Thymus (tissue), 11 donors: ENCODE measurements at regions not wholly inside any gene's neighbourhood (a gene's known extent, or its start where the extent isn't known, plus 50 kb on each side); places are given as distances from the start of the nearest gene placed in this dataset.
"Not testable (repeated sequence)": the region's sequence is repeated elsewhere in the genome, so short reads cannot be mapped to it uniquely, and the experiment has no call there.

ENCODE experiments used
- DNase-seq, 9 donors: peaks; one replicate each; pipeline ENCODE4 v3.0.0-alpha.2; 2013; ENCODE audit warnings: low spot score in 9 of 9, low read depth in 6 of 9, missing footprints in 1 of 9
- H3K27ac ChIP-seq, 2 donors: one replicate each; pipeline ENCODE4 v1.5.1; 2013; ENCODE audit warnings: control low read depth in 1 of 2, low read depth in 1 of 2, low read length in 1 of 2, mild to moderate bottlenecking in 1 of 2, moderate library complexity in 1 of 2
- H3K27me3 ChIP-seq, 2 donors: one replicate each; pipeline ENCODE4 v1.5.1; 2013; ENCODE audit warnings: low read length in 1 of 2; ENCODE audit not compliant: control insufficient read depth in 2 of 2, insufficient read depth in 1 of 2
- H3K36me3 ChIP-seq, 2 donors: one replicate each; pipeline ENCODE4 v1.5.1; 2013; ENCODE audit warnings: low read length in 1 of 2, mild to moderate bottlenecking in 1 of 2, moderate library complexity in 1 of 2; ENCODE audit not compliant: control insufficient read depth in 2 of 2, insufficient read depth in 2 of 2
- H3K4me1 ChIP-seq, 2 donors: one replicate each; pipeline ENCODE4 v1.5.1; 2013; ENCODE audit warnings: low read length in 2 of 2; ENCODE audit not compliant: control insufficient read depth in 2 of 2, insufficient read depth in 2 of 2
- H3K4me3 ChIP-seq, 2 donors: one replicate each; pipeline ENCODE4 v1.5.1; 2013; ENCODE audit warnings: low read length in 2 of 2, control low read depth in 1 of 2, mild to moderate bottlenecking in 1 of 2
- H3K9me3 ChIP-seq, 2 donors: one replicate each; pipeline ENCODE4 v1.5.1; 2013; ENCODE audit warnings: low read length in 1 of 2, mild to moderate bottlenecking in 1 of 2; ENCODE audit not compliant: control insufficient read depth in 2 of 2, insufficient read depth in 1 of 2
- WGBS: extraction: QIAGEN DNeasy Blood & Tissue Kit; methylation state at CpG from one replicate; pipeline ENCODE4 v1.1.7; 2013; 5-methylcytosine and 5-hydroxymethylcytosine counted together
- donor health status: healthy.

DNA sequence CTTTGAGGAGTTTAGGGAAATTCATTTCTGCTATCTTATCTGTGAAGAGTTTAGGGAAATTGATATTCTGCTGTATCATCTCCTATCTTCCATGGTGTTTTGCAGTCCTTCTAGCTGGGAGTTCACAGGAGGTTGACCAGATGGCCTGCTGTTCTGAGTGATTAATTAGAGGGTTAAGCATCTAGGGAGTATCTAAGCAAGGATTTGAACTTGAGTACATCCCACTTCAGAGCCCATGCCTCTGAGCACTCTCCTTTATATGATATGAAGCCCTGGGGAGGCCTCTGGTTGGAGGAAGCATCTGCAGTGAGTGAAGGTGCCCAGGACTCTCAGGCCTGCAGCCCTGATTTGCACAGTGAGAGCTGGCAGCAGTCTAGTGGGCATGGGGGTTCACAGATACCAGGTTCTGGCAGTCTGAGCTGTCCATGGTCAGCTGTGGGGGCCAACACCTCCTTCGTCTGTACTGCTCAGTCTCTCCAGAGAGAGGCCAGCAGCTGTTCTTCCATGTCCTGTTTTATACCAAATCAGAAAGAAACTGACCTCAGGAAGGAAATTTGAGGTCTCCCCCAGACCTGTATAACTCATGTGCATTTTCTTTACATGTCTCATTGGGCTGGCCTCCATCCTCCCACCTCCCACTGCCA, 156.9 kb downstream of the PLCE1 start:
- no peaks in the 10 kb centered on the region for H3K4me1 ChIP-seq
- 75% methylated on average over 1 of the region's 1 CpG for WGBS
- H3K4me3 ChIP-seq, result no peak overlapping the region
- no peak for DNase-seq
- H3K27ac ChIP-seq, result no peak overlapping the region
- H3K27me3 ChIP-seq, result no peaks in the 10 kb centered on the region
- no peaks in the 10 kb centered on the region for H3K36me3 ChIP-seq
- H3K9me3 ChIP-seq, result no peaks in the 10 kb centered on the region

DNA sequence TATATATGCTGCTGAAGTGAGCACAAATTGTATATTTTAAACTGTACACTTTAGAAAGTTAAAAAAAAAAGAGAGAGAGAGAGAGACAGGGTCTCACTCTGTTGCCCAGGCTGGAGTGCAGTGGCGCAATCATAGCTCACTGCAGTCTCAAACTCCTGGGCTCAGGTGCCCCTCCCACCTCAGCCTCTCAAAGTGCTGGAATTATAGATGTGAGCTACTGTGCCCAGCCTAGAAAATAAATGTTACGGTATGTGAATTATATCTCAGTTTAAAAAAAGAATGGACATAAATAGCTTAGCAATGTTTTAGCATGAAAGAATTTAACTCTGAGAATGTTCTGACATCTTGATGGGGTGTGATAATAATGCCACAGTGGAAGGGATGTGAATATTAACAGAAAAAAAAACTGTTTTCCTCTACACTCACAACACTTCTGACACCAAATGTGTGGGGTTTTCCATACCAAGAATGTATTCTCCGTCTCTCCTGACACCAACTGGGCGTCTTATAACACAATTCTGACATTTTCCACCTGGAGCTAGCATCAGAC, 162.1 kb downstream of the PLCE1 start:
- no peaks in the 10 kb centered on the region for H3K4me1 ChIP-seq
- DNase-seq, result no peak
- H3K36me3 ChIP-seq, result no peaks in the 10 kb centered on the region
- H3K27me3 ChIP-seq, result no peaks in the 10 kb centered on the region
- no peaks in the 10 kb centered on the region for H3K9me3 ChIP-seq
- H3K27ac ChIP-seq, result no peak overlapping the region
- 91% methylated on average over 4 of the region's 4 CpGs for WGBS
- H3K4me3 ChIP-seq, result no peak overlapping the region

DNA sequence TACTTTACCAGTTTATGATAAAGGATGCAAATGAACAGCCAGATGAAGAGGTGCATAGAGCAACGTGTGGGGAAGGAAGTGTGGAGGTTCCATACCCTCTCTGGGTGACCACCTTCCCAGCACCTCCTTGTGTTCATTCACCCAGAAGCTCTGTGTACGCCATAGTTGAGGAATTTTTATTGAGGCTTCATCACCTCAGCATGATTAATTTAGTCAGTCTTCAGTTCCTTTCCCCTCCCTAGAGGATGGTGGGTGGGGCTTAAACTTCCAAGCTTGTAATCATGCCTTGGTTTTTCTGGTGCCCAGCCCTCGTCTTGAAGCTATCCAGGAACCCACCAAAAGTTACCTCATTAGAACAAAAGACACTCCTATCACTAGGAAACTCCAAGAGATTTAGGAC, 162.7 kb downstream of the PLCE1 start:
- no peak for DNase-seq
- Histone ChIP-seq H3K27ac (no peak overlapping the region), H3K36me3 (no peaks in the 10 kb centered on the region), H3K4me3 (no peak overlapping the region), H3K27me3 (no peaks in the 10 kb centered on the region), H3K4me1 (no peaks in the 10 kb centered on the region), H3K9me3 (no peaks in the 10 kb centered on the region)
- WGBS, result 72% methylated on average over 3 of the region's 3 CpGs

DNA sequence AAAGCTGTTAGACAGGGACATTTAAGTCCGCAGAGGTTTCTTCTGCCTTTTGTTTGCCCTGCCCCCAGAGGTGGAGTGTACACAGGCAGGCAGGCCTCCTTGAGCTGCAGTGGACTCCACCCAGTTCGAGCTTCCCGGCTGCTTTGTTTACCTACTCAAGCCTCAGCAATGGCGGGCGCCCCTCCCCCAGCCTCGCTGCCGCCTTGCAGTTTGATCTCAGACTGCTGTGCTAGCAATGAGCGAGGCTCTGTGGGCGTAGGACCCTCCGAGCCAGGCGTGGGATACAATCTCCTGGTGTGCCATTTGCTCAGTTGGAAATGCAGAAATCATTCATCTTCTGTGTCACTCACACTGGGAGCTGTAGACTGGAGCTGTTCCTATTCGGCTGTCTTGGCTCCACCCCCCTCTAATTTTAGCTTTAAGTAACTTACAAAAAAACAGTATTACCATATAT, 171.5 kb downstream of the PLCE1 start:
- H3K27me3 ChIP-seq, H3K36me3 ChIP-seq, H3K4me3 ChIP-seq, H3K27ac ChIP-seq, H3K4me1 ChIP-seq, DNase-seq, H3K9me3 ChIP-seq: not testable (repeated sequence)
- 90% methylated on average over 9 of the region's 12 CpGs for WGBS

DNA sequence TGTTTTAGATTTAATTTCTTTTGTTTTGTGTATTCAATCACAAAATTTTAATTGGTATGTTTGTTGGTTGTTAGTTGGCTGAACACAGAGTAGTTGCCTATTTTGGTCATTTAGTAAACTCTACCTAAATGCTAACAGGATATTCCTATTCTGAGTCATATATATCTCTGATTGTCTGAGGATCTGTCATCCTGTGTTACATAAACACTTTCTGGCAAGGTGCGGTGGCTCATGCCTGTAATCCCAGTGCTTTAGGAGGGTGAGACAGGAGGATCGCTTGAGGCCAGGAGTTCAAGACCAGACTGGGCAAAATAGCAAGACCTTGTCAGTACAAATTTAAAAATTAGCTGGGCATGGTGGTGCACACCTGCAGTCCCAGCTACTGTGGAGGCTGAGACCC, 178.6 kb downstream of the PLCE1 start:
- H3K4me1 ChIP-seq, result no peaks in the 10 kb centered on the region
- H3K9me3 ChIP-seq, result no peaks in the 10 kb centered on the region
- DNase-seq, result no peak
- H3K27ac ChIP-seq, result no peak overlapping the region
- H3K36me3 ChIP-seq, result no peaks in the 10 kb centered on the region
- H3K4me3 ChIP-seq, result no peak overlapping the region
- no peaks in the 10 kb centered on the region for H3K27me3 ChIP-seq
- WGBS, result 98% methylated on average over 2 of the region's 2 CpGs

DNA sequence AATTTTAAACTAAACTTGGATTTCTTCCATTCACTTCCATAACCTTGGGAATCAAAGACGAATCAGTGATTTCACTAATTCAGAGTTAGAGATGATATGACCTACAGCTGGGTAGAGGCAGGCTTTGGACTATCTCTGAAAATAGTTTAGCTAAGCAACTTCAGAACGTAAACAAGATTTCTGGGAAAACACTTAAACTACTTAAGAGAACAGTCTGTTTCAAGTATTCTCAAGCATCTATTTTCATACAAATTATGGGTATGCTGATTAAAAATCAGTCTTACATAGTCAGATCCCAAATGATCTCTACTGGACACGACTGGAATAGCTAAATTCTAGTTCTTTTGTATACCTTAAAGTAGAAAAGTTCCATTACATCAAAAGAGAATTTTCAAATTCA, 179.9 kb downstream of the PLCE1 start:
- Histone ChIP-seq H3K4me3 (no peak overlapping the region), H3K36me3 (no peaks in the 10 kb centered on the region), H3K27me3 (no peaks in the 10 kb centered on the region), H3K9me3 (no peaks in the 10 kb centered on the region), H3K4me1 (no peaks in the 10 kb centered on the region), H3K27ac (no peak overlapping the region)
- DNase-seq, result no peak
- 72% methylated on average over 3 of the region's 3 CpGs for WGBS

DNA sequence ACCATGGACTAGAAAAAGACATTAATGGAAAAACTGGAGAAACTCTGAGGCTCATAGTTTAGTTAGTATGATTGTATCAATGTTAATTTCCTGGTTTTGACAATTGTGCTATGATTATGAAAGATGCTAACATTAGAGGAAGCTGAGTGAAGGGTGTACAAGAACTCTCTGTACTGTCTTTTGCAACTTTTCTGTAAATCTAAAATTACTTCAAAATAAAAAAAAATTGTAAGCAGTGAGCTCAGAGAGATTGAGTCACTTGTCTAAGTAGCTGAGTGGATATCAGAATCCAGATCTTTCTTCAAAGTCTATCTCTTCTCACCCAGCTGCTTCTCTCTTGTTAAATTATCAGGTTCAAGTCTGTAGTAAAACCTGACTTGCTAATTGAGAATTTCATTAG, 181.1 kb downstream of the PLCE1 start:
- Histone ChIP-seq H3K4me3 (no peak overlapping the region), H3K27me3 (no peaks in the 10 kb centered on the region), H3K36me3 (no peaks in the 10 kb centered on the region), H3K27ac (no peak overlapping the region), H3K9me3 (no peaks in the 10 kb centered on the region), H3K4me1 (no peaks in the 10 kb centered on the region)
- DNase-seq, result no peak

DNA sequence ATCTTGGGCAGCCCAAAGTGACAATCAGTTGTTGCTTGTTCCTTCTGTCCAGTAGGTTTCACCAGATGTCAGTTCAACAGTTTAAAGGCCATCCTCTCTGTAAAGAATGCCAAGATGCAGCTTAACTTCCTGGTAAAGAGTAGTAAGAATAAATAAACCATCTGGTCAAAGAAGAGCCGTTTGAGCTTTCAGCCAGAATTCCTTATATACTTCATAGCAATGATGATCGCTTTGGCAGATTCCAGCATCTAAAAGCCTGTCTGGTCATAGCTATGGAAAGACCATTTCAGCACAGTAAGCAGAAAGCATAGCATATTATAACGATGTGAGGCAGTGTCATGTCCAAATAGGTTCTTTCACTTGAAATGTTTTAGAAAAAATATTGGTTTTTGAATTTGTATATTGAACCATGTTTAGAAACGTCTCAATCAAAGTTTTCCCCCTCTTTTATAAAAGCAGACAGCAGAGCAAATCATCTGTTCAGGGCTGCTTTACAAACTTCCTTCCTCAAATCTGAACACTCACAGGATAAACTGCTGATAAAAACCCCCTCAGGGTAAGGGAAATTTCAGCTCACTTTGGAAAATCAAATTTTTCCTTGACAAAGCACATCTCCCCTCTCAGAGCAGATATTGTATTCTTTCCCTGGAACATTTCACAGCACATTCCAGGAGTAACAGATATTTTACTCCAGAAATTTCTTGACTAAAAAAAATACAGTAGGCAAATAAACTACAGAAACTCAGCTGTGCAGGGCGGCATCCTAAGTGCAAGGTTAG, 184.1 kb downstream of the NOC3L start:
- Histone ChIP-seq H3K27me3 (no peaks in the 10 kb centered on the region), H3K36me3 (no peaks in the 10 kb centered on the region), H3K27ac (no peak overlapping the region), H3K4me3 (no peak overlapping the region), H3K9me3 (no peaks in the 10 kb centered on the region), H3K4me1 (no peaks in the 10 kb centered on the region)
- no peak for DNase-seq
- WGBS, result 68% methylated on average over 5 of the region's 5 CpGs

DNA sequence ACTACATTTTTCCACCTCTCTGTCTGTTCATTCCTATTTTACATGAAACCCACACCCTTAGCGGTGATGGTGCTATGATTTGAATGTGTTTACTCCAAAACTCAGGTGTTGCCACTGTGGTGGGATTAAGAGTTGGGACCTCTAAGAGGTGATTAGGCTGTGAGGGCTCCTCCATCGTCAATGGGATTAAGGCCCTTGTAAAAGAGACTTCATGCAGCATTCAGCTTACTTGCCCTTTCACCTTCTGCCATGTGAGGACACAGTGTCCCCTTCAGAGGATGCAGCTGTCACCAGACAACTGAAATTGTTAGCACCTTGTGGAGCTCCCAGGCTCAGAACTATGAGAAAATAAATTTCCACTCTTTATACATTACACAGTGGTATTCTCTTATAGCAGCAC, 182.2 kb downstream of the NOC3L start:
- Histone ChIP-seq H3K27ac (no peak overlapping the region), H3K9me3 (no peaks in the 10 kb centered on the region), H3K36me3 (no peaks in the 10 kb centered on the region), H3K4me1 (no peaks in the 10 kb centered on the region), H3K4me3 (no peak overlapping the region), H3K27me3 (no peaks in the 10 kb centered on the region)
- 91% methylated on average over 2 of the region's 2 CpGs for WGBS
- no peak for DNase-seq
